Urothelium cell line (cell line): ENCODE measurements at regions not wholly inside any gene's neighbourhood (a gene's known extent, or its start where the extent isn't known, plus 50 kb on each side); places are given as distances from the start of the nearest gene placed in this dataset.

Experiments used
- DNase-seq: peaks from one replicate; pipeline ENCODE4 v3.0.0; 2011; ENCODE audit warnings: low spot score, mixed read lengths
- FAIRE-seq: peaks from 2 replicates; lab custom pipeline; 2011; peaks lifted over from hg19 to GRCh38; lab: Jason Lieb, UNC

DNA sequence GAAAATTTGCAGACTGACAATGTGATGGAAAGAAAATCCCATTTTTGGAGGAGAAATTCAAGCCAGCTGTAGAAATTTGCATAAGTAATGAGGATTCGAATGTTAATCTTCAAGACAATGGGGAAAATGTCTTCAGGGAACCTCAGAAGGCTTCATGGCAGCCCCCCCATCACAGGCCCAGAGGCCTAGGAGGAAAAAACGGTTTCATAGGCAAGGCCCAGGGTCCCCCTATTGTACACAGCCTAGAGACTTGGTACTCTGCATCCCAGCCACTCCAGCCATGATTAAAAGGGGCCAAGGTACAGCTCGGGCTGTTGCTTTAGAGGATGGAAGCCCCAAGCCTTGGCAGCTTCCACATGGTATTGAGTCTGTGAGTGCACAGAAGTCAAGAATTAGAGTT is 303.6 kb upstream of the PCDH7 start:
- FAIRE-seq, result peak; percentile 44
- DNase-seq, result no peak

DNA sequence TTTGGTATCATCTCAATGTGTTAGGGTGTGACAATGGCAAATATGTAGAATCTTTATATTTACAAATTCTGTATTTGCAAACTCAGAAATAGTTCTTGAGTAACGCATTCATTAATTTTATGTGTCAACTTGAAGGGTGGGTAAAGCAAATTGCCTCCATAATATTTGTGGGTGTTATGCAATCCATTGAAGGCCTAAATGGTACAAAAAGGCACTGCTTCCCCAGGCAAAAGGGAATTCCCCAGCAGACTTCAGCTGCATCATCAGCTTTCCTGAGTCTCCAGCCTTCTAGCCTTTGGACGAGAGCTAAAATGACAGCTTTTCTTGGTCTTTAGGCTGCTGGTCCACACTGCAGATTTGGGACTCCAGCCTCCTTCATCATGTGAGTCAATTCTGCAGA is 292.2 kb upstream of the PCDH7 start:
- DNase-seq, result no peak
- peak; percentile 56 for FAIRE-seq

DNA sequence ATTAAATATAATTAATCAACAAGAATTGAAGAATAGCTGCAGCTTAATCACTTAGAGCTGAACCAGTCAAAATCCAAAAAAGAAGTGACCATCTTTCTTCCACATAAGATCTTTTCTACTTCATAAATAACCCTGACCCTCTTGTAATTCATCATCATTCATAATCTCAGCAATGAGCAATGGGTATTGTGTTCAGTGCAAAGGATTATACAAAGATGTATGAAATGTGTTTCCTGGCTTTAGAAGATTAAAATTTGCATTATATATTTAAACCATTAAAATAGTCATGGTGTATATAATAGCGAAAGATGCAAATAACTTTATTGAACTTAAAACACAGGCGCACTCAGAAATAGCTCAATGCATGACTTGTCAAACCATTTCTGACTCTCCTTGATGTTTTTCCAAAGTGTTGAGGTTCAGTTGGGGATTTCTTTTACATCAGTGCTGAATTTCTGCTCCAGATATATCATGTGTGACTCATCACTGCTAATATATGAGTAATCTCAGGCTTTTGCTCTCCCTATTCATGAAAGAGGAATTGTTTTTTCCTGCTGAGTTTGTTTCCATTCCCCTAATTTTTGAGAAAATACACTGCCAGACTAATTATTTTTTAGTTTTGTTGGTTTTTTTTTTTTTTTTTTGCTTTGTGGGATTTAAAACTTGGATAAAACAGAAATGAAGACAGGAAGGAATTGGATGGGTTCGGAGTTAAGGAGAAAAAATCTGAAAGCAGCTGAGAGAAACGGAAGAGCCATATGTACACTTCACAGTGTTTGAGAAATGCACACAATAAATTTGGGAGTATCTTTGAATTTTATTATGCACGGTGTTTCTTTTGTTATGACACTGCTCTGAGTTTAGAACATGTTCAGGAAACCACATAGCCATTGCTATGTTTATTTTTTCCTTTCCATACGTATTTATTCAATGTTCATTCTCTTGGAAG is 290.1 kb upstream of the PCDH7 start:
- DNase-seq, result peak; percentile 73
- FAIRE-seq, result peak; percentile 85

- FAIRE-seq, result peak; percentile 90
- no peak for DNase-seq
These were observed 285.5 kb upstream of the PCDH7 start for GRCh38 chr4:30434656-30435055.

GRCh38 chr4:30436394-30436793 is 283.8 kb upstream of the PCDH7 start:
- FAIRE-seq, result no peak
- DNase-seq, result no peak

DNA sequence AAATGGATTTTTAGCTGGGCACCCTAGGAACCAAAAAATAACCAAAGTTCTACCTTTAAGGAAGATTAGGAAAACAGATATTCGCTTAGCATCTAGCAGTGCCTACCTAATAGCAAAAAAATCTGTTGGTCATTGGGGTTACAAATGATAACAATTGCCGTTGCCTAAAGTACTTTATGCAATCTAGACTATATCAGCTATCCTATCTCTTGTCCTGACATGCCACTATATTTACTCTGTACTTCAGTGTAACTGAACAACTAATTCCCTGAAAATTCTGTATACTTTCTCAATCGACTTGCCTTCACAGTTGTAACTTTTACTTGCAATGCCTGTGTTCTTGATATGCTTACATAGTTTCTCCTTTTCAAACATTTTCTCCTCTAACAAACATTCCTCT is 282.9 kb upstream of the PCDH7 start:
- DNase-seq, result no peak
- peak; percentile 63 for FAIRE-seq

DNA sequence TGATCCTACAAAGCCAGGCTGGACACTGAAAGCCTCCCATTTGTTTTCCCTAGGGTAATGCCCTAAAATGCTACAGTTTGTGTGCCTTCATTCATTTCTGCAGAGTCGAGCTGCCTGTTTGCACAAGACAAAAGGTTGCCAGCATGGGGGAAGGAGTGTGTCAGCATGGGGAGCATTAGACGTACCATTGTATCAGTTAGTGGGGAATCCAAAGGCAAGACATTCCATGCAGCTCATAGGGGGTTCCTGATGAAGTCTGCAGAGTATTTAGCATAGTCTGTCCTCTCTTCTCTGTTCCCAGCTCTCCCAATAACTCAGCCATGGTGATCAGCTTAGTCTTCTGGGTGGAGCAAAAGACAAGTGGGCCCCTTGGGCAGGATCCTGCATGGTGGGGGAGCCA is 276.9 kb upstream of the PCDH7 start:
- peak; percentile 91 for FAIRE-seq
- no peak for DNase-seq

DNA sequence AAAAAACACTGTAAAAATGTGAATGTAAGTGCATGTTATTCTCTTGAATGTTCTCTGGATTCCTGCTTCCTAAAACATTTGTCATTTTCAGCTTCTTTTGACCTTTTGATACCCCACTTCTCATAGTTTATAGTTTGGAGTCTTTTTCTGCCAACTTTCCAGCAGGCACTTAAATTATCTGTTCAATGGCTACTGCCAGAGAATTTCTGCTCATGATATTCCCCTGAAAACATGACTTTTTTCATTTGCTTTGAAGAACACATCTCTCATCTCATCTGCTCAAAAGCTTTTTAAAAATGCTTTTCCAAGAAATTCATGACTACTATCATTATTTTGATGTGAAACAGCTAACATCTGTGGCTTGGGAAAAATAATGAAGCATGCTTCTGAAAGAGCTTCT is 269.7 kb upstream of the PCDH7 start:
- no peak for DNase-seq
- no peak for FAIRE-seq

- peak; percentile 76 for FAIRE-seq
- no peak for DNase-seq
These were observed 265.7 kb upstream of the PCDH7 start for GRCh38 chr4:30454504-30454903.

DNA sequence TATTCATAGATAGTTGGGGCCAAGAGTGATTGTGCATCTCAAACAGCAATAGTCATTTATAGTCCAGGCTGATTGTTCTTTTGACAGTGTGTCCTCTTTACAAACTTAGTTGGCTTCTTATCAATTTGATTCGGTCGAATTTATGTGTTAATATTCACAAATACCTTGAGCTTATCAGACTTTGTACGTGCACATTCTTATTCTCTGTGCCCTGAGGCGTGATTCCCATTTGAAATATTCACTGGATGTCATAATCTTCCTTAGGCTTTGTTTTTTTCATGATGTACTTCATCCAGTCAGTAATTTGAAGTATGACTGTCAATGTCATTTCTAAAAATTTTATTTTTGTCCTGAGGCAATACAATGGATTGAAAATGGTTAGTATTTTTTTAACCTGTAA is 263.5 kb upstream of the PCDH7 start:
- DNase-seq (no peak), FAIRE-seq (peak; percentile 61)

- FAIRE-seq (no peak), DNase-seq (no peak)
These were observed 259.4 kb upstream of the PCDH7 start for GRCh38 chr4:30460818-30461217.

DNA sequence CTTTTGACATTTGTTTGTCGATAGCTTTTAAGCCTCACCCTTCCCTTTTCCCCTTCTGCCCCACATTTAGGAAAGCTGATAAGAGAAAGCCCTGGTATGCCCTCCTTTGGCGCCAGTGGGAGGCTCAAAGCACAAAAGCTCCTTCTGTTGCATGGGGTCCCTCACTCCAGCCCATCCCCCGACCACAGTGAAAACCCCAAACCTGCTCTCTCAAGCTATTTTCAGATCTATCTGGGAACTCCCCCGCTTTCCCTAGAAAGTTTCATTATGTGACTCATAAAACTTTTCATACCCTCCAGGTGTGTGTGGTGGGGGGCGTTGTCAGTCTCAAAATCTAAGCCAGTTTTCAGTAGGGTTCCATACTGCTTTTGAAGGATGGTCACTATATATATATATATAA is 259.0 kb upstream of the PCDH7 start:
- FAIRE-seq (no peak), DNase-seq (no peak)

- FAIRE-seq (peak; percentile 90), DNase-seq (no peak)
These were observed 257.6 kb upstream of the PCDH7 start for GRCh38 chr4:30462445-30463090.

DNA sequence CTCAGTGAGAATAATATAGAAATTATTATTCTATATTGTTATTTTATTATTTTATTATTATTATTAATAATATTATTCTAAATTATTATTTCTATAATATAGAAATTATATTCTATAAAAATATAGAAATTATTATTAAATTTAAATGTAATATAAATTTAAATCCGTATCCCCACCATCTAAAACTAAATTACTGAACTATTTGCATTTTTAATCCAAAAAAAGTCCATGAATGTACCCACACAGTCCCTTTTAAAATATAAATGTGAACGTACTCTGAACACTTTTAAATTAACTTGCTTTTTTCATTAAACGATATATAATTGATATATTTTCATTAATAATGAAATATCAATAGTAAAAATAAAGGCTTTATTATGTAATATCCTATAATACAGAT is 248.3 kb upstream of the PCDH7 start:
- DNase-seq (no peak), FAIRE-seq (no peak)

DNA sequence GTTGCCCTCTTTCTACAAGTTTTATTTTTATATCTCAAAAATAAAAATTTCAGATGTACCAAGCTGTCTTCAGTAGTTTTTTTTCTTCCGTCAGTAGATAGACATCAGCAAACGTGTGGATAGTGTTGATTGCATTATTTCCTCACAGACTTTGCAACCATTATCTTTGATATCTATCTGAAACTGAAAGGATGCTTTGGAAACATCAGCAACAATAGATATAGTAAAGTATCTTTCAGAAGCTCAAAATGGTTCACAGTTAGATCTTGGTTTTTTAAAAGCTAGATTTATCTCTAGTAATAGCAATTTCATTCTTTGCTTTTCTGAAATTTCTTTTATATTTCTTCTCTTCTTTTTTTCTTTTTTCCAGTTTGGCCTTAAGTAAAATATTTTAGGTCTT is 246.9 kb upstream of the PCDH7 start:
- no peak for FAIRE-seq
- no peak for DNase-seq

GRCh38 chr4:30495251-30495650 is 224.9 kb upstream of the PCDH7 start:
- DNase-seq (no peak), FAIRE-seq (peak; percentile 30)

GRCh38 chr4:30495651-30496310 is 224.4 kb upstream of the PCDH7 start:
- FAIRE-seq, result peak; percentile 37

DNA sequence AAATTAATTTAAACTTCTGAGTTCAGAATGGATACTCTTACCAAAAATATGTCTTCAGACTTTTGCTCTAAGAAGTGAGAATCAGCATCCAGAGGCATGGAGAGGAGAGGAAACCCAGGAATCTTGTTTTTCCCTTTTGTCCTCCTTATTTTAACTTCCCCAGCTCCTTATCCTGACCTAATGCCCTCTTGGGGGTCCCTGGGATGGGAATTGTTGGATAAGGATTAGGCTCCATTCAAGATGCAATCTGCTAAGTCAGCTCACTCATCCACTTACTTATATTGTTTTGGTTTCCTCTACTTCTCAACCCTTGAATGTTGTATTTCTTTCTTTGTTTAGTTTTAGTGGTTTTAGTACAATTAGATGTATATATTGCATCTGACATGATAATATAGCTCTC is 208.4 kb upstream of the PCDH7 start:
- DNase-seq (no peak), FAIRE-seq (no peak)

More at GRCh38 chr4:30495651-30496310, 224.4 kb upstream of the PCDH7 start:
- no peak for DNase-seq

- FAIRE-seq, result peak; percentile 74
- DNase-seq, result no peak
These were observed 202.0 kb upstream of the PCDH7 start for GRCh38 chr4:30518211-30518610.

DNA sequence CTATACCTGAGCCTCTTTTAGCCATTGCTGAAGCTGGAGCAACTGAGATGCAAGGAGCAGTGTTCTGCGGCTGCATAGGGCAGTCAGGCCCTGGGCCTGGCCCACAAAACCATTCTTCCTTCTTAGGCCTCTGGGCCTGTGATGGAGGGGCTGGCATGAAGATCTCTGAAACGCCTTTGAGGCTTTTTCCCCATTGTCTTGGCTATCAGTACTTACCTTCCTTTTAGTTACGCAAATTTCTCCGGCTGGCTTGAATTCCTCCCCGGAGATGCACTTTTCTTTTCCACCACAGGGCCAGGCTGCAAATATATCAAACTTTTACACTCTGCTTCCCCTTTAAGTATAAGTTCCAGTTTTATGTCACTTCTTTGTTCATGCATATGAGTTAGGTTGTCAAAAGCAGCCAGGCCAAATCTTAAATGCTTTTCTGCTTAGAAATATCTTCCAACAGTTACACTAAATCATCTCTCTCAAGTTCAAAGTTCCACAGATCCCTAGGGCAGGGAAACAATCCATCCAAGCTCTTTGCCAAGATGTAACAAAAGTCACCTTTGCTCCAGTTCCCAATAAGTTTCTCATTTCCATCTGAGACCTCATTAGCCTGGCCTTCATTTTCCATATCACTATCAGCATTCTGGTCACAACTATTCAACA is 194.4 kb upstream of the PCDH7 start:
- DNase-seq (no peak), FAIRE-seq (peak; percentile 23)

DNA sequence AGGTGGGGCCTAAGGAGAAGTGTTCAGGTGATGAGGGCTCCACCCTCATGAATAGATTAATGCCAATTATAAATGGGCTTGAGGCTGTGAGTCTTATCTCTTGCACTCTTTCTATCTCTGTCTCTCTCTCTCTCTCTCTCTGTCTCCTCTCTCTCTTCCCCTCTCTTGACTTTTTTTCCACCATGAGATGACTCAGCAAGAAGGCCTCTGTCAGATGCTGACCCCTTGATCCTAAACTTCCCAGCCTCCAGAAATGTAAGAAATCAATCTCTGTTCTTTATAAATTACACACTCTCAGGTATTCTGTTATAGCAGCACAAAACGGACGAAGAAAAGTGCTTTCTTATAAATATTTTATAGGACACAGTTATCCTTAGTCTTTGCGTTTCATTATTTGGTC is 184.9 kb upstream of the PCDH7 start:
- FAIRE-seq (no peak), DNase-seq (no peak)
